Retina (tissue), 1 donor: ENCODE measurements at regions not wholly inside any gene's neighbourhood (a gene's known extent, or its start where the extent isn't known, plus 50 kb on each side); places are given as distances from the start of the nearest gene placed in this dataset.

Experiments
- DNase-seq: peaks from one replicate; pipeline ENCODE4 v3.0.0-alpha.2; 2016

GRCh38 chr1:173128742-173129141, 78.0 kb upstream of the TNFSF18 start:
- no peak for DNase-seq

DNA sequence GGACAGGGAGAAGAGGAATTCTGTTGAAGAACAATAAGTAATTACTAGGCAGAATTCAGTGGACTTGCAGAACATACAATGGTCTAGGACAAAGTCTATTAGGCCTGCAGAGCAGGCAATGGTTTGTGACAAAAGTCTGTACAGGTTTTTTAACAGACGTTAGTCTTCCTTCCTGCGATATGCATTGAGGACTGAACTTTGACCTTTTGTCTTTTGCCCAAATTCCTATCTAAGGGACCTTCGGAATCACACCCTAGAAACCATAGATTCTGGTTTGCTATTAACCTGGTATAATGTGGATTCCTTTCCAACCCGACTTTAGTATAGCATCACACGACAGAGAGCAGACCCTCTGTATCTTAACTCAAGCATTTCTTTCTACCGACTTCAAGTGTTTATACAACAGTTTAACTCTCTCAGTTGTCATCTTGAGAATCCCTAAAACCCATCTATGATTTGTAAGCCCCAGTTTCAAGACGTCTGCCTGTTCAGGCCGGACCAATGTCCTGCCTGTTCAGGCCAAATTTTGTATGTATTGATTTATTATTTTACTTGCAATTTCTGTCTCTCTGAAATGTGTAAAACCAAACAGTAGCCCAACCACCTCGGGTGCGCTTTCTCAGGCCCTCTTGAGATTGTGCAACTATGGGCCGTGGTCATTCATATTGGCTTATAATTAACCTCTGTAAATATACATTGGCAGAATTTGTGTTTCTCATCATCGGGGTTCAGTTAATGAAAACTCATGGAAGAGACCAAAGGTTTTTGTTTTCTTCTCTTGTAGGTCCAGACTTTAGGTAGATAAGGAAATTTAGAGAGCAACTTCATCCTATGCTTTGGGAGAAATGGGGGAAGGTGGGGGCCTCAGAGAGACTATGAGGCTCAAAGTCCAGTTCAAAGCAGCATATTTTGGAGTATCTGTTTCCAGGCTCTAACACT, 76.9 kb upstream of the TNFSF18 start:
- DNase-seq = no peak

- no peak for DNase-seq
Measured at GRCh38 chr1:173126421-173126820, 75.7 kb upstream of the TNFSF18 start.

DNA sequence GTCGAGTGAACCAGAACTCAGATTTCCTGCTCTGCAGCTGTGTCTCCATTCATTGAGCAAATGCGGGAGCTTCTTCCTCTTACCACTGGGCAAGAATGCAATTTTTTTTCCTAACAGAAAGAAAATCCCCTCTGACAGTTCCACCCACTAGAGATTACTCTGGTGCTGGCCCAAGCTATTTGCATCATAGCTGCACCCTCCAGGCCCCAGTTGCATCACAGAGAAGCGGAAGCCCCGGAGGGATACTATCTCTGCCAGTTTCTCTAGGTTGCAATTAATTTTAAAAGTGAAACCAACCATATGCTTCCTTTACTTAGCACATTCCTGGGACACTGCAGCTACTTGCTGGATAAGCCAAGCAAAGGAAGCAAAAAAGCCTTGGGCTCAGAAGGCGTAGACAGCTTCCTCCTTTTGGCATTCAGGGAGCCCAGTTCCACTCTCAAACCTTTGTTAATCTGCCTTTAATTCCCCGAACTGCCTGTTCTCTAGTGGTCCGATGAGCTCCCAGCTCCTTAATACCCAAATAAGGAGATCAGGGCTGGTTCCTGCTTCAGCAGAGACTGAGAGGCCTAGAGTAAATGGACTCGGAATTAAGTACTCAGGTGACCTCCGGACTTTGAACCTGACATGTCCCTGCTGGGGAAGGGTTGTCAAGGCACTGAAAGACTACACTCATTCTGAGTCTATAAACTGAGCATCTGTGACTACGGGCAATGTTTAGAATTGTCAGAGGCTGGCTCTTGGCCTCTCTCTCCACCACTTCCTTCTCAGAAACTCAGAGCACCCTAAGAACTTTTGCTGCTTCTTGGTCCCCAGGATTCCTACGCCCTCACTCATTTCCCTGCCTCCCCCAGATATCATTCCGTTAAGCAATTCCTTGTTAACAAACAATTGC, 72.5 kb upstream of the TNFSF18 start:
- DNase-seq = peak; percentile 44

GRCh38 chr1:173122344-173122935, 71.7 kb upstream of the TNFSF18 start:
- no peak for DNase-seq

DNA sequence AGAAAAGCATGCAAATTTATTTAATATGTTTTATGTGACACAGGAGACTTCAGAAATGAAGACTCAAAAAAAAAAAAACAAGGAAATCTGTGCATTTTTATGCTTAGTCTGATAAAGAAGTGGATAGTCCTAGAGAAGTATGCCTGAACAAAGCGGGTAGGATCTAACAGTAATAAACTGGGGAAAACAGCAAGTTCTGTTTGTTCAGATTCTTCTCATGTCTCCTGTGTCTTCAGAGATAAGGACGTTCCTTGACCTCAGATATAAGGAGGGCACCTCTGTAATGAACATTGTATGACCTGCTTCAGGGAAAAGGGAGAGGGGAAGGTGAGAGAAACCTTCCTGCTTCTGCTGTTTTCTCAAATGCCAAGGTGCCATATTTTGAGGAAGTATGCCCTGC, 67.7 kb upstream of the TNFSF18 start:
- no peak for DNase-seq

- no peak for DNase-seq
Measured at GRCh38 chr1:173117761-173118160, 67.0 kb upstream of the TNFSF18 start.

GRCh38 chr1:173117108-173117633, 66.4 kb upstream of the TNFSF18 start:
- DNase-seq = no peak

- DNase-seq = no peak
Measured at GRCh38 chr1:173114346-173114745, 63.6 kb upstream of the TNFSF18 start.

DNA sequence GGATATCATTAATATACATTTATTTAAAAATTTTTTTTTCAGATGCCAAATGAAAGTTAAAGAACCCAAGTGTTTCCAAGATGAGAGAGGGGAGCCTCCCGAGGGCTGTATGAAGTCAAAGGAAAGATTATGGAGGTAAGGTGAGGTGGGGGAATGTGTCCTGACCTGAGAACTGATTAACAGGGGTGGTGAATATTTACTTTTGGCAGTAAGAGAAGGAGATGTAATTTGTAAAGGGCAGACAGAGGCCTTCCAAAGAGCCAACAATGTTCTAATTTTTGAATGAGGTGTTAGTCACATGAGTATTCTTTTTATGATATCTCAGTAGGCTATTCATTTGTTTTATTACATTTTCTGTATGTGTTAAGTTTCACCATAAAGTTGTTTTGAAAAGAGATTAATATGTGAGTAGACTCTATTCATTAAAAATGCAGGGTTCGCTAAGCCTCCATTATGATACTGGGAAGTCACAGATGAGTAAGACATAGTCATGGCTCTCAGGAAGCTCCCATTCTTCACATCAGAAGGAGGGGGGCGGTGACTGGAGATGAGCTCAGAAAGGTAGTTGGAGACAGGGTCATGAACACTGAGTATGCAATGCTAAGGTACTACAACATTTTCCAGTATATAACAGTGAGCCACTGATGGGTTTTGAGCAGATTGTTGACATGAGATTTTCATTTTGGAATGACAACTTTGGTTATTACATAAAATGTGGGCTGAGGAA, 62.4 kb upstream of the TNFSF18 start:
- no peak for DNase-seq

DNA sequence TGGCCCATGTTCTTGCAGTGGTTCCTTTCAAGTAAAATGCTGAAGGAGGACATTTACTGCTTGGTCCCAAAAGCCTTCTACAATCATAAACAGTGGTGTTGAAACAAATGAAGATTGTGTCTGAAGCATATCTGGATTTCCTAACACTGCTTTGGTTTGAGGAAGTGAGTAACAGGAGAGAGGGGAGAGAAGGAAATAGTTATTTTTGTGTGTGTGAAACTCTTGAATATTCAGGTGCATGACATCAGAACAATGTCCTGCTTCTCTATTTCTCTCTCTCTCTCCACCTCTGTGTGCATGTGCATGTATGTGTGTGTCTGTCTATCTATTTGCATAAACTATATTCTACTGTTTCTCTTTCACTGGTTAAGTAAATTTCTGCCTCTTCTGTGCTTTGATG, 61.4 kb upstream of the TNFSF18 start:
- DNase-seq = no peak

DNA sequence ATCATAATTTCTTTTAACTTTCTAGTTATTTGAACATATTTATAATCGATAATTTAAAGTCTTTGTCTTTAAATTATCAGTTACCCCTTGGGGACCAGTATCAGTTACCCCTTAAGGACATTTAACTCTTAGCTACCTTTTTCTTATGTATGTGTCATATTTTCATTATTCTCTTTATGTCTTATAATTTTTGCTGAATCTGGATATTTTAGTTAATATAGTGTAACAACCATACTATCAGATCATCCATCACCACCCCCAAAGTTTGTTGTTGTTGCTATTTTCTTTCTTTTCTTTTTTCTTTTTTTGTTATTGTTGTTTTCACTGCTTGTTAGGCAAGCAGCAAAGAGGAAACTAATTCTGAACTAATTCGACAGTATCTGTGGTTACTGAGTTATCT, 57.0 kb upstream of the TNFSF18 start:
- DNase-seq = no peak

- DNase-seq = no peak
Measured at GRCh38 chr1:173103006-173103405, 52.3 kb upstream of the TNFSF18 start.

- no peak for DNase-seq
Measured at GRCh38 chr1:173101589-173101988, 50.8 kb upstream of the TNFSF18 start.

DNA sequence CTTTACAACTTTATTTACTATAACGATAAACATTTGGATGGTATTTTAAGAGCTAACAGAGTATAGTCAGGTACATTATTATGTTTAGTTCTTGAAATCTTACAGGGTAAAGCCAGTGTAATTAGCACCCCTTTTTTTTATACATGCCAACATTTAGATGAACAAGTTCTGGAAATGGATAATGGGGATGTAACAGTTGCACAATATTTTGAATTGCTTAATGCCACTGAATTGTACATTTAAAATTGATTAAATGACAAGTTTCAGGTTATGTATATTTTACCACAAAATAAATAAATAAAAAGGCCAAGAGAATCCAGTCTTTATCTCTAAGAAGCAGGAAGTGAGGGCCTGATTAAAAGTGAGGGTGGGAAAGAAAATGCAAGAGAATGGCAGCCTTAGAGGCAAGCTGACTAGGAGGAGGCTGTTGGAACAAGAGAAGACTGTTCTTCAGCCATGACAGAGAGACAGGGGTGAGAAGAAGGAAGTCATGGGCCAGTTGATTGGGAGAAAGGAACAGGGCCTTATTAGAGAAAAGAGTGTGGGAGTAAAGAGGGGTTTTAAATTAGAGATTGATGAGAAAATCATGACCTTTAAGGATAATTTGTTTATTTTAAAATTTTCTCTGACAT, 49.9 kb upstream of the TNFSF18 start:
- DNase-seq = no peak
